ENCODE measurements at regions not wholly inside any gene's neighbourhood (a gene's known extent, or its start where the extent isn't known, plus 50 kb on each side); places are given as distances from the start of the nearest gene placed in this dataset.
"Not testable (repeated sequence)": the region's sequence is repeated elsewhere in the genome, so short reads cannot be mapped to it uniquely, and the experiment has no call there.

- DNase-seq: no peak
These were observed 786.6 kb upstream of the RGS18 start for GRCh38 chr1:191371626-191372025.

GRCh38 chr1:191388283-191388682, 770.0 kb upstream of the RGS18 start:
- DNase-seq: no peak

- no peak for DNase-seq
These were observed 761.6 kb upstream of the RGS18 start for GRCh38 chr1:191396622-191397021.

GRCh38 chr1:191398551-191398950, 759.7 kb upstream of the RGS18 start:
- no peak for DNase-seq

GRCh38 chr1:191405417-191405816, 752.8 kb upstream of the RGS18 start:
- no peak for DNase-seq

- no peak for DNase-seq
These were observed 743.2 kb upstream of the RGS18 start for GRCh38 chr1:191414981-191415640.

- DNase-seq: no peak
These were observed 738.4 kb upstream of the RGS18 start for GRCh38 chr1:191419842-191420241.

GRCh38 chr1:191427593-191427992, 730.7 kb upstream of the RGS18 start:
- no peak for DNase-seq

GRCh38 chr1:191432817-191433216, 725.4 kb upstream of the RGS18 start:
- no peak for DNase-seq

- DNase-seq: no peak
These were observed 719.3 kb upstream of the RGS18 start for GRCh38 chr1:191438979-191439378.

GRCh38 chr1:191448279-191448678, 710.0 kb upstream of the RGS18 start:
- DNase-seq: not testable (repeated sequence)

- DNase-seq: no peak
These were observed 705.7 kb upstream of the RGS18 start for GRCh38 chr1:191452586-191452985.

- no peak for DNase-seq
These were observed 704.8 kb upstream of the RGS18 start for GRCh38 chr1:191453487-191453886.

GRCh38 chr1:191457889-191458288, 700.4 kb upstream of the RGS18 start:
- no peak for DNase-seq

GRCh38 chr1:191460234-191460633, 698.0 kb upstream of the RGS18 start:
- no peak for DNase-seq

GRCh38 chr1:191483988-191484387, 674.3 kb upstream of the RGS18 start:
- no peak for DNase-seq

GRCh38 chr1:191490303-191490702, 668.0 kb upstream of the RGS18 start:
- DNase-seq: no peak

GRCh38 chr1:191495040-191495439, 663.2 kb upstream of the RGS18 start:
- no peak for DNase-seq

- DNase-seq: no peak
These were observed 659.9 kb upstream of the RGS18 start for GRCh38 chr1:191498318-191498717.

- no peak for DNase-seq
These were observed 659.4 kb upstream of the RGS18 start for GRCh38 chr1:191498825-191499224.

- no peak for DNase-seq
These were observed 653.3 kb upstream of the RGS18 start for GRCh38 chr1:191504999-191505398.

- no peak for DNase-seq
These were observed 650.0 kb upstream of the RGS18 start for GRCh38 chr1:191508239-191508638.

- DNase-seq: not testable (repeated sequence)
These were observed 646.8 kb upstream of the RGS18 start for GRCh38 chr1:191511480-191511879.

- no peak for DNase-seq
These were observed 640.4 kb upstream of the RGS18 start for GRCh38 chr1:191517826-191518225.

- no peak for DNase-seq
These were observed 638.7 kb upstream of the RGS18 start for GRCh38 chr1:191519519-191519918.

All from NCI-H510A treated with DMSO at 0.1 percent for 48 hours (cell line).